OCI-LY3 (cell line): ENCODE measurements at regions not wholly inside any gene's neighbourhood (a gene's known extent, or its start where the extent isn't known, plus 50 kb on each side); places are given as distances from the start of the nearest gene placed in this dataset.

Source experiments
- CTCF ChIP-seq: fragments of 200-600, 300-600 bp; sonication (generic); IDR thresholded peaks from 2 replicates; pipeline ENCODE4 v1.5.1; 2014; ENCODE audit warnings: antibody characterized with exemption, low read length, low read depth
- EZH2phosphoT487 ChIP-seq: fragments of 200-600 bp; shearing (Covaris generic); IDR thresholded peaks from 2 replicates; pipeline ENCODE4 v1.6.1; 2018; ENCODE audit warnings: antibody characterized with exemption, mixed run types, low read depth

- TF ChIP-seq EZH2phosphoT487 (no peak), CTCF (no peak)
Measured at GRCh38 chr18:45559258-45559657, 56.0 kb upstream of the SLC14A2 start.
